ENCODE measurements at regions not wholly inside any gene's neighbourhood (a gene's known extent, or its start where the extent isn't known, plus 50 kb on each side); places are given as distances from the start of the nearest gene placed in this dataset.
A peak's percentile ranks its signal among the peaks of the same experiment; 100 is the strongest.
"Not testable (repeated sequence)": the region's sequence is repeated elsewhere in the genome, so short reads cannot be mapped to it uniquely, and the experiment has no call there.

- not testable (repeated sequence) for FAIRE-seq; DNase-seq (ENCODE audit: insufficient read length, low spot score)
Measured at GRCh38 chr5:157968570-157968969, 109.6 kb upstream of the CLINT1 start.

DNA sequence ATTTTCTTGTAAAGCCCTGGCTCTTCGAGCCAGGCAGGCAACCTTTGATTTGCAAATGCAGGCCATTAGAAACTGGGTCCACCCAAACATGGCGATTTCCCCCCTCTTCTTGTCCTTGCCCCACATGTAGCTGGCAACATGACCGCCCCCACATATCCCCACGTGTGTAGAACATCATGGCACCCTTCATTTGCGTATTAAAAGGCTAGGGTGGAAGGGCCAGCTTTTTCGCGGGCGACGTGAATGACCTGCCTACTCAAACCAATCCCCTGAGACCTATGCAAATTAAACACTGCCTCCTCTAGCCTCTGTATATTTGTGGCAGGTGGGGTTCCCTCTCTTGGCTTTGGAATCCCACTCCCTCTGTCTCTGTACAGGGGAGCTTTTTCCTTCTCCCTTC is 107.0 kb upstream of the CLINT1 start:
- no peak for FAIRE-seq
- no peak for DNase-seq (ENCODE audit: insufficient read length, low spot score)

- FAIRE-seq (no peak), DNase-seq (ENCODE audit: insufficient read length, low spot score) (no peak)
Measured at GRCh38 chr5:157965040-157965678, 106.2 kb upstream of the CLINT1 start.

GRCh38 chr5:157963761-157964160 is 104.8 kb upstream of the CLINT1 start:
- FAIRE-seq (no peak), DNase-seq (ENCODE audit: insufficient read length, low spot score) (no peak)

GRCh38 chr5:157963244-157963643 is 104.3 kb upstream of the CLINT1 start:
- no peak for DNase-seq (ENCODE audit: insufficient read length, low spot score)
- no peak for FAIRE-seq

GRCh38 chr5:157962686-157963085 is 103.7 kb upstream of the CLINT1 start:
- not testable (repeated sequence) for DNase-seq (ENCODE audit: insufficient read length, low spot score); FAIRE-seq

DNA sequence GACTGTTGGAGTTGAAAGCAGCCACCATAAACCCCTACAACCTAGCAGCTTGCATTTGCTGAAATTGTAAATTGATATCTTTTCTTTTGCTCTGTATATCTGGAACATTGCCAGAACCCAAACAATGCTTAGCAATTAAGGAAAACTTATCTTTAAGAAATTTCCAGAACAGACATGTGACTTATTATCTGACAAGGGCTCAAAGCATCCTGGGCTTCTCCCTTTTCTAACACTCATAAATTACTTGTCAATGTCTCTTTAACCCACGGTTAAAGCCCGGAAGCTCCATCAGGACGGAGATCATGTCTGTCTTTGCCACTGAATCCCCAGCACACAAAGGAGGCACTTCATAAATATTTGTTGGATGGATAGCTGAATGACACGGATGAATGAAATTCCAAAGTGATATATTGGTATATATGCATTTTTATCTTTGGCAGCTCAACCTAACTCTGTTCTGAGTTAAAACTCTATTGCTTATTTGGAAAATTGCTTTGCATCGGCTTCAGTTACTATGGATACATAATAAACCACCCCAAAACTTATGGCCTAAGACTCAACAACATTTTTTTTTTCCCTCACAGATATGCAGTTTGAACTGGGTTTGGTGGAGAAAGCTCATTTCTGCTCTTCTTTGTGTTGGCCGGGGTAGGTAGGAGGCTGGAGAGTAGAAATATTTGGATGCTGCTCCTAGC is 103.1 kb upstream of the CLINT1 start:
- FAIRE-seq (no peak), DNase-seq (ENCODE audit: insufficient read length, low spot score) (no peak)

DNA sequence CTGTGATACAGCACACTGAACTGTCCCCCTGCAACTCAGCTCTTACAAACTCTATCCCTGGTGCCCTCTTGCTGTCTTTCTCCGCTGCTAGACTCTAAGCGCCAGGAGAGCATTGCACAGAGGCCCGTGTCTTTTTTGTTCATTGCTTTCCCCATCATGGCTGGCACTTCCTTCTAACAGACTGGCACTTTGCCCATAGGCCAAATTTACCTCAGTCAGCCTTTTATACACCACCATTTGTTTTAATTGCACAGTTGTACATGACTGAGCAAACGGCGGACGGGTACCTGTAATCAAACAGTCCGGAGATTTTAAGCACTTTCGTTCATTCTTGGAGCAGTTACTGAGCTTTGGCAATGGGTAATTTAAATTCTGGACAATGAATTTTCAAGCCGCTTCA is 102.2 kb upstream of the CLINT1 start:
- no peak for FAIRE-seq
- DNase-seq (ENCODE audit: insufficient read length, low spot score), result no peak

DNA sequence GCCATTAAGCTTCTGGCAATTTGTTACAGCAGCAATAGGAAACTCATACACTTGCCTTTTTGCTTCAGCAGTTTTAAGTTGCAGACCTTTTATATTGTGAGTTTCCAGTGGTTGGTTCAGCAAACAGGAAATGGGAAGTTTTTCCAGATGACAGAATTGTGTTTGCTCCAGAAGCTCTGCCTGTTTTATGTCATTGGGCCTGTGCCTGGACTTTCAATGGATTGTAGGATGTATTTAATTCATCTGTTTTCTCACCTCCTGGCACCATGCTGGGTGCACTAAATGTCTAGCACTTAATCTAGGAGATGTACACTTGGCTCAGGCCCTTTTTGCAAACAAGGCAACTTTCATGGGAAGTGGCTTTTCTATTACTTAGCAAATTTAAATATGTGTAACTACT is 100.4 kb upstream of the CLINT1 start:
- DNase-seq (ENCODE audit: insufficient read length, low spot score) (no peak), FAIRE-seq (no peak)

DNA sequence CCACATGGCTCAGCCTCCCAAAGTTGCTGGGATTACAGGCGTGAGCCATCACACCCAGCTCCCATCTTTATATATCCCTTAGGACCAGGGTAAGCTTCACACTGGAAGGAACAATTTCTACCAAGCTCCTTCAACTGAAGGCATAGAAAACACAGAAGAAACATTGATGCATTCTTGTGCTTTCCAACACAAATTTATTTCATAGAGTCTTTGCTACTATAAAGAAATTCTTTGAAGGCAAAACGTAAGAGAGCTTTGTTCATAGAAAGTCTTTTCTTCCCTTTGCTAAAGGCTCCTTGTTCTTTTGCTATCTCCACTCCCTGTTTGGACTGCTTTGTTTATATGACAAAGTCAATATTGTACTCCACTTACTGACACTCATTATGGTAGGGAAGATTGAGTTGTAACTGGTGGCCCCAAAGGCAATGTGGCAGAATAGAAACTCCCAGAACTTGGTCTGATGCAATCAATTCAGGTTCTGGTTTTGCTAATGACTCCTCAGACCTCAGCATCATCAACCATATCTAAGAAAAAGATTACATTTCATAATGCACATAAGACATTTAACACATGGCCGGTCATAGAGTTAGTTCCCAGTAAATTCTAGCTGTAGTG is 97.4 kb upstream of the CLINT1 start:
- FAIRE-seq, result no peak
- no peak for DNase-seq (ENCODE audit: insufficient read length, low spot score)

- no peak for DNase-seq (ENCODE audit: insufficient read length, low spot score)
- no peak for FAIRE-seq
Measured at GRCh38 chr5:157955541-157956172, 96.7 kb upstream of the CLINT1 start.

GRCh38 chr5:157952374-157952685 is 93.4 kb upstream of the CLINT1 start:
- DNase-seq (ENCODE audit: insufficient read length, low spot score) (no peak), FAIRE-seq (no peak)

DNA sequence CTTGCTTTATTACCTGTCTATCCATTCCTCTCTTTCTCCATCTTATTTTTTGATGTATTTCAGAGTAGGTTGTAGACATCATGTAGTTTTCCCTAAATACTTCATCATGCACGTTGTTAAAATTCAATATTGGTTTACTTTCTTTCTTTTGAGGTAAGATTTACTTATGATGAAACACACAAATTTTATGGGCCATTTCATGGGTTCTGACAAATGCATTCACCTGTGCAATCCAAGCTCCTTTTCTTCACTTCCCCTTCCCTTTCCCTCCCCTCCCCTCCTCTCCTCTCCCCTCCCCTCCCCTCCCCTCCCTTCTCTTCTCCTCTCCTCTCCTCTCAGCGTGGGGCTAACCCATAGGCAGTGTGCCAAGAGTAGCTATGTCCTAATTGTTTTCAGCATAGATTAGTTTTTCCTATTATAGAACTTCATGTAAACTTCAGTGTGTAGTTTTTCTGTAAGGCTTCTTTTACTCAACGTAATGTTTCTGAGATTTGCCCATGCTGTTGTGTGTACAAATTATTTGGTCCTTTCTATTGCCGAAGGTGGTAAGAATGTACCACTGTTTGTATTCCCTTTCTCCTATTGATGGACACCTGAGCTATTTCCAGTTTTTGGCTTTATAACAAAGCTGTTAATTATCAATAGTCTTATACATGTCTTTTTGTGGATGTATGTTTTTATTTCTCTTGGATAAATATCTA is 92.9 kb upstream of the CLINT1 start:
- no peak for DNase-seq (ENCODE audit: insufficient read length, low spot score)
- no peak for FAIRE-seq

GRCh38 chr5:157949520-157949919 is 90.6 kb upstream of the CLINT1 start:
- DNase-seq (ENCODE audit: insufficient read length, low spot score) (no peak), FAIRE-seq (no peak)

GRCh38 chr5:157948738-157949410 is 89.9 kb upstream of the CLINT1 start:
- FAIRE-seq (peak; percentile 94), DNase-seq (ENCODE audit: insufficient read length, low spot score) (peak; percentile 84)

- DNase-seq (ENCODE audit: insufficient read length, low spot score) (no peak), FAIRE-seq (no peak)
Measured at GRCh38 chr5:157947156-157947555, 88.2 kb upstream of the CLINT1 start.

GRCh38 chr5:157945822-157946221 is 86.9 kb upstream of the CLINT1 start:
- FAIRE-seq; DNase-seq (ENCODE audit: insufficient read length, low spot score): not testable (repeated sequence)

GRCh38 chr5:157944938-157945337 is 86.0 kb upstream of the CLINT1 start:
- FAIRE-seq (no peak), DNase-seq (ENCODE audit: insufficient read length, low spot score) (no peak)

GRCh38 chr5:157944077-157944633 is 85.2 kb upstream of the CLINT1 start:
- FAIRE-seq (peak; percentile 23), DNase-seq (ENCODE audit: insufficient read length, low spot score) (no peak)

DNA sequence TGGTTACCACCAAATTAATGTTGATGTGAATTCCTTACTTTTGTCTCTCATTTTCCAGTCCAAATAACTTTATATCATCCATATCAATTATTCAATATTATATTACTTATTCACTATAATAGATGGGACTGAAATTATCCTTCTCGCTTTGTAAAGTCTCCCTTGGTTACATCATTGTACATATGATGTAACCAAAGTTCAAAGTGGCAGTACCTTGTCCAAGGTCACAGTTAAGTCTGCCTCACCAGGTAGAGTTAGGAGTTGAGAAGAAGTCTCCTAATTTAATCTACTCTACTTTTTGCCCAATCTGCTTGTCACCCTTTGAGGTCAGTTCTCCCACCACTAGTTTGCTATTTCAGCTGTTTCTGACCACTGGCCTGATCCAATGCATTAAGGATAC is 83.7 kb upstream of the CLINT1 start:
- FAIRE-seq (no peak), DNase-seq (ENCODE audit: insufficient read length, low spot score) (no peak)
